ENCODE measurements at regions not wholly inside any gene's neighbourhood (a gene's known extent, or its start where the extent isn't known, plus 50 kb on each side); places are given as distances from the start of the nearest gene placed in this dataset.

GRCh38 chr4:114385195-114385985 is 213.2 kb upstream of the UGT8 start:
- Histone ChIP-seq H3K4me1 (ENCODE audit: insufficient read depth, low read length) (no peaks in the 10 kb centered on the region), H3K9me3 (ENCODE audit: low read length) (no peaks in the 10 kb centered on the region), H3K27me3 (ENCODE audit: insufficient read depth, low read length) (no peaks in the 10 kb centered on the region), H3K4me3 (ENCODE audit: low read length) (no peak overlapping the region), H3K36me3 (ENCODE audit: insufficient read depth, low read length) (no peaks in the 10 kb centered on the region), H2AFZ (ENCODE audit: low read depth, low read length) (no peak overlapping the region)

- no peaks in the 10 kb centered on the region for H3K9me3 ChIP-seq (ENCODE audit: low read length)
- H3K4me3 ChIP-seq (ENCODE audit: low read length) = no peak overlapping the region
- no peaks in the 10 kb centered on the region for H3K36me3 ChIP-seq (ENCODE audit: insufficient read depth, low read length)
- H2AFZ ChIP-seq (ENCODE audit: low read depth, low read length) = no peak overlapping the region
- no peaks in the 10 kb centered on the region for H3K4me1 ChIP-seq (ENCODE audit: insufficient read depth, low read length)
- no peaks in the 10 kb centered on the region for H3K27me3 ChIP-seq (ENCODE audit: insufficient read depth, low read length)
Observed at GRCh38 chr4:114386637-114387233, 211.9 kb upstream of the UGT8 start.

- no peak overlapping the region for H2AFZ ChIP-seq (ENCODE audit: low read depth, low read length)
- H3K27me3 ChIP-seq (ENCODE audit: insufficient read depth, low read length) = no peaks in the 10 kb centered on the region
- H3K4me3 ChIP-seq (ENCODE audit: low read length) = no peak overlapping the region
- H3K36me3 ChIP-seq (ENCODE audit: insufficient read depth, low read length) = no peaks in the 10 kb centered on the region
- H3K4me1 ChIP-seq (ENCODE audit: insufficient read depth, low read length) = no peaks in the 10 kb centered on the region
- H3K9me3 ChIP-seq (ENCODE audit: low read length) = no peaks in the 10 kb centered on the region
Observed at GRCh38 chr4:114389070-114389685, 209.4 kb upstream of the UGT8 start.

- Histone ChIP-seq H2AFZ (ENCODE audit: low read depth, low read length) (no peak overlapping the region), H3K4me3 (ENCODE audit: low read length) (no peak overlapping the region), H3K4me1 (ENCODE audit: insufficient read depth, low read length) (no peaks in the 10 kb centered on the region), H3K36me3 (ENCODE audit: insufficient read depth, low read length) (no peaks in the 10 kb centered on the region), H3K9me3 (ENCODE audit: low read length) (no peaks in the 10 kb centered on the region), H3K27me3 (ENCODE audit: insufficient read depth, low read length) (peaks cover 2% of the 10 kb centered on the region)
Observed at GRCh38 chr4:114393295-114394038, 205.1 kb upstream of the UGT8 start.

- no peaks in the 10 kb centered on the region for H3K9me3 ChIP-seq (ENCODE audit: low read length)
- no peaks in the 10 kb centered on the region for H3K36me3 ChIP-seq (ENCODE audit: insufficient read depth, low read length)
- no peak overlapping the region for H2AFZ ChIP-seq (ENCODE audit: low read depth, low read length)
- H3K27me3 ChIP-seq (ENCODE audit: insufficient read depth, low read length) = peaks cover 2% of the 10 kb centered on the region
- no peak overlapping the region for H3K4me3 ChIP-seq (ENCODE audit: low read length)
- H3K4me1 ChIP-seq (ENCODE audit: insufficient read depth, low read length) = no peaks in the 10 kb centered on the region
Observed at GRCh38 chr4:114396808-114397207, 201.8 kb upstream of the UGT8 start.

GRCh38 chr4:114398410-114398809 is 200.2 kb upstream of the UGT8 start:
- H2AFZ ChIP-seq (ENCODE audit: low read depth, low read length) = no peak overlapping the region
- no peaks in the 10 kb centered on the region for H3K4me1 ChIP-seq (ENCODE audit: insufficient read depth, low read length)
- H3K27me3 ChIP-seq (ENCODE audit: insufficient read depth, low read length) = peaks cover 2% of the 10 kb centered on the region
- no peaks in the 10 kb centered on the region for H3K36me3 ChIP-seq (ENCODE audit: insufficient read depth, low read length)
- no peaks in the 10 kb centered on the region for H3K9me3 ChIP-seq (ENCODE audit: low read length)
- H3K4me3 ChIP-seq (ENCODE audit: low read length) = no peak overlapping the region

GRCh38 chr4:114399105-114399504 is 199.5 kb upstream of the UGT8 start:
- Histone ChIP-seq H2AFZ (ENCODE audit: low read depth, low read length) (no peak overlapping the region), H3K36me3 (ENCODE audit: insufficient read depth, low read length) (no peaks in the 10 kb centered on the region), H3K27me3 (ENCODE audit: insufficient read depth, low read length) (peaks cover 2% of the 10 kb centered on the region), H3K4me1 (ENCODE audit: insufficient read depth, low read length) (no peaks in the 10 kb centered on the region), H3K9me3 (ENCODE audit: low read length) (no peaks in the 10 kb centered on the region), H3K4me3 (ENCODE audit: low read length) (no peak overlapping the region)

- peaks cover 2% of the 10 kb centered on the region for H3K27me3 ChIP-seq (ENCODE audit: insufficient read depth, low read length)
- no peak overlapping the region for H3K4me3 ChIP-seq (ENCODE audit: low read length)
- H3K4me1 ChIP-seq (ENCODE audit: insufficient read depth, low read length) = no peaks in the 10 kb centered on the region
- no peaks in the 10 kb centered on the region for H3K9me3 ChIP-seq (ENCODE audit: low read length)
- H3K36me3 ChIP-seq (ENCODE audit: insufficient read depth, low read length) = no peaks in the 10 kb centered on the region
- no peak overlapping the region for H2AFZ ChIP-seq (ENCODE audit: low read depth, low read length)
Observed at GRCh38 chr4:114400531-114400930, 198.1 kb upstream of the UGT8 start.

GRCh38 chr4:114401483-114401882 is 197.1 kb upstream of the UGT8 start:
- Histone ChIP-seq H3K4me3 (ENCODE audit: low read length) (no peak overlapping the region), H3K27me3 (ENCODE audit: insufficient read depth, low read length) (peaks cover under 1% of the 10 kb centered on the region), H3K4me1 (ENCODE audit: insufficient read depth, low read length) (no peaks in the 10 kb centered on the region), H3K9me3 (ENCODE audit: low read length) (no peaks in the 10 kb centered on the region), H2AFZ (ENCODE audit: low read depth, low read length) (no peak overlapping the region), H3K36me3 (ENCODE audit: insufficient read depth, low read length) (no peaks in the 10 kb centered on the region)

GRCh38 chr4:114417214-114417613 is 181.4 kb upstream of the UGT8 start:
- Histone ChIP-seq H2AFZ (ENCODE audit: low read depth, low read length) (no peak overlapping the region), H3K27me3 (ENCODE audit: insufficient read depth, low read length) (no peaks in the 10 kb centered on the region)

GRCh38 chr4:114420069-114420468 is 178.5 kb upstream of the UGT8 start:
- Histone ChIP-seq H2AFZ (ENCODE audit: low read depth, low read length) (no peak overlapping the region), H3K27me3 (ENCODE audit: insufficient read depth, low read length) (no peaks in the 10 kb centered on the region), H3K4me3 (ENCODE audit: low read length) (no peak overlapping the region), H3K9me3 (ENCODE audit: low read length) (no peaks in the 10 kb centered on the region), H3K4me1 (ENCODE audit: insufficient read depth, low read length) (no peaks in the 10 kb centered on the region), H3K36me3 (ENCODE audit: insufficient read depth, low read length) (no peaks in the 10 kb centered on the region)

More at GRCh38 chr4:114417214-114417613, 181.4 kb upstream of the UGT8 start:
- H3K36me3 ChIP-seq (ENCODE audit: insufficient read depth, low read length) = no peaks in the 10 kb centered on the region
- no peak overlapping the region for H3K4me3 ChIP-seq (ENCODE audit: low read length)
- H3K4me1 ChIP-seq (ENCODE audit: insufficient read depth, low read length) = no peaks in the 10 kb centered on the region
- no peaks in the 10 kb centered on the region for H3K9me3 ChIP-seq (ENCODE audit: low read length)

GRCh38 chr4:114423582-114423981 is 175.0 kb upstream of the UGT8 start:
- H3K4me3 ChIP-seq (ENCODE audit: low read length) = no peak overlapping the region
- no peaks in the 10 kb centered on the region for H3K4me1 ChIP-seq (ENCODE audit: insufficient read depth, low read length)
- no peaks in the 10 kb centered on the region for H3K9me3 ChIP-seq (ENCODE audit: low read length)
- no peak overlapping the region for H2AFZ ChIP-seq (ENCODE audit: low read depth, low read length)
- H3K36me3 ChIP-seq (ENCODE audit: insufficient read depth, low read length) = no peaks in the 10 kb centered on the region
- no peaks in the 10 kb centered on the region for H3K27me3 ChIP-seq (ENCODE audit: insufficient read depth, low read length)

GRCh38 chr4:114435116-114435515 is 163.5 kb upstream of the UGT8 start:
- no peaks in the 10 kb centered on the region for H3K36me3 ChIP-seq (ENCODE audit: insufficient read depth, low read length)
- no peaks in the 10 kb centered on the region for H3K4me1 ChIP-seq (ENCODE audit: insufficient read depth, low read length)
- no peak overlapping the region for H2AFZ ChIP-seq (ENCODE audit: low read depth, low read length)
- H3K27me3 ChIP-seq (ENCODE audit: insufficient read depth, low read length) = no peaks in the 10 kb centered on the region
- H3K4me3 ChIP-seq (ENCODE audit: low read length) = no peak overlapping the region
- H3K9me3 ChIP-seq (ENCODE audit: low read length) = no peaks in the 10 kb centered on the region
